ENCODE measurements at regions not wholly inside any gene's neighbourhood (a gene's known extent, or its start where the extent isn't known, plus 50 kb on each side); places are given as distances from the start of the nearest gene placed in this dataset.

DNA sequence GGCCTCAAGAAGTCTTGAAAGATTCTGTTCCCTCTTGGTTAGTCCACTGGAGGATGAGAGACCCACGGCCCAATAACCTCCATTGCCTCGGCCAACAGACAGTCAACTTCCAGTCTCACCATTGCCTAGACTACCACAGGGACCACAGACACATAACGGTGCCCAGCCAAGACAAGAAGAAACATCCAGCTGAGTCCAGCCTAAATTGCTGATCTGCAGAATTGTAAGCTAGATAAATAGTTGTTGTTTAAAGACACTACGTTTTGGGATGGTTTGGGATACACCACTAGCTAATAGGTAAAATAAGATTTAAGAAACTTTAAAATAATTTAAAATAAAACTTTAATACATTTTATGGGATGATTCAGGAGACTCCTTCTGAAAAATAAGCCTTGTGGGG, 324.7 kb upstream of the JAG1 start:
- TF ChIP-seq, protein P1, sequence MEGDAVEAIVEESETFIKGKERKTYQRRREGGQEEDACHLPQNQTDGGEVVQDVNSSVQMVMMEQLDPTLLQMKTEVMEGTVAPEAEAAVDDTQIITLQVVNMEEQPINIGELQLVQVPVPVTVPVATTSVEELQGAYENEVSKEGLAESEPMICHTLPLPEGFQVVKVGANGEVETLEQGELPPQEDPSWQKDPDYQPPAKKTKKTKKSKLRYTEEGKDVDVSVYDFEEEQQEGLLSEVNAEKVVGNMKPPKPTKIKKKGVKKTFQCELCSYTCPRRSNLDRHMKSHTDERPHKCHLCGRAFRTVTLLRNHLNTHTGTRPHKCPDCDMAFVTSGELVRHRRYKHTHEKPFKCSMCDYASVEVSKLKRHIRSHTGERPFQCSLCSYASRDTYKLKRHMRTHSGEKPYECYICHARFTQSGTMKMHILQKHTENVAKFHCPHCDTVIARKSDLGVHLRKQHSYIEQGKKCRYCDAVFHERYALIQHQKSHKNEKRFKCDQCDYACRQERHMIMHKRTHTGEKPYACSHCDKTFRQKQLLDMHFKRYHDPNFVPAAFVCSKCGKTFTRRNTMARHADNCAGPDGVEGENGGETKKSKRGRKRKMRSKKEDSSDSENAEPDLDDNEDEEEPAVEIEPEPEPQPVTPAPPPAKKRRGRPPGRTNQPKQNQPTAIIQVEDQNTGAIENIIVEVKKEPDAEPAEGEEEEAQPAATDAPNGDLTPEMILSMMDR (conservative IDR thresholded peaks at IDR 0.05; ENCODE audit: low read length) = no peak
- no peak for TF ChIP-seq EZH2phosphoT487 (IDR thresholded peaks at IDR 0.05; ENCODE audit: borderline replicate concordance, low read depth, low read length)
